ENCODE measurements at regions not wholly inside any gene's neighbourhood (a gene's known extent, or its start where the extent isn't known, plus 50 kb on each side); places are given as distances from the start of the nearest gene placed in this dataset.
"Not testable (repeated sequence)": the region's sequence is repeated elsewhere in the genome, so short reads cannot be mapped to it uniquely, and the experiment has no call there.

DNA sequence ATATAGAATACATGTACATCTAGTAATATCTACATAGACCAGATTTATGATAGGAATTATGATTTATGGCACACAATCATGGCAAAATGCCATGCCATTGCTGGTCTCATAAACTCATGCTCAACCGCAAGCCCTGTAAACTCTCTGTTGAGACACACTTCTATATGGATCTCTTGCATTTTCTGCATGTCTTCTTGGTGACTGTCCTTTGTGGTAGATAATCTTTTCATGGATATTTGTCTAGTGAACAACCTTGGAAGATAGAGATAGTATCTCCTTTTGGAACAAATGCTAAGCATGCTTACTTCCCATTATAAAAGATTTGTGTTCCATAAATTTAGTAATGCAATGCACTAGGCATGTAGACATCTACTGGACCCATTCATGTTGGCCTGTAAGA lies 328.0 kb downstream of the NAF1 start:
- DNase-seq = no peak

GRCh38 chr4:162837679-162838078 lies 329.0 kb downstream of the NAF1 start:
- DNase-seq = no peak

DNA sequence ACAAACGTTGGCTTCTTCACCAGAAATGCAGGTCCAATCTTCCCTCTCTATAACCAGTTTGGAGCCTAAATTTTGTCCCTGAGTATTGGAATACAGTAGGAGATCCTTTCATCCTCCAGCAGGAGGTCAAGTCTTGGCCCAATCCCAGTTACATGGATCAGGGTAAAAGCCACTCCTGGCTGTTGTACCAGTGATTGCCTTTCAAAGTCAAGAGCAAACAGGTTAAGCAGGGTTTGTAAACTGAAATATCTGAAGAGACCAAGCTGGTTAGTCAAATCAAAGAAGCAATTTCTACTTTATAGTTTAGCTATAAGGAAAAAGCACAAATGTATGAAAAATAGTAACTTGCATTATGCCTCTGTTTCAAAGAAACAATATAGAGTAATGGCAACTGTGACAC lies 329.4 kb downstream of the NAF1 start:
- DNase-seq = no peak

GRCh38 chr4:162836773-162837172 lies 329.9 kb downstream of the NAF1 start:
- no peak for DNase-seq

DNA sequence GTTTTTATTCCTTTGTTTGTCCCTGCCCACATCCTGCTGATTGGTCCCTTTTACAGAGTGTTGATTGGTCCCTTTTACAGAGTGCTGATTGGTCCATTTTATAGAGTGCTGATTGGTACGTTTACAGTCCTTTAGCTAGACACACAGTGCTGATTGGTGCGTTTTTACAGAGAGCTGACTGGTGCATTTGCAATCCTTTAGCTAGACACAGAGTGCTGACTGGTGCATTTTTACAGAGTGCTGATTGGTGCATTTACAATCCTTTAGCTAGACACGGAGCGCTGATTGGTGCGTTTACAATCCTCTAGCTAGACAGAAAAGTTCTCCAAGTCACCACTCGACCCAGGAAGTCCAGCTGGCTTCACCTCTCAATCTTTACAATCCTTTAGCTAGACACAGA lies 330.4 kb downstream of the NAF1 start:
- DNase-seq = not testable (repeated sequence)

GRCh38 chr4:162830899-162831298 lies 335.8 kb downstream of the NAF1 start:
- no peak for DNase-seq

DNA sequence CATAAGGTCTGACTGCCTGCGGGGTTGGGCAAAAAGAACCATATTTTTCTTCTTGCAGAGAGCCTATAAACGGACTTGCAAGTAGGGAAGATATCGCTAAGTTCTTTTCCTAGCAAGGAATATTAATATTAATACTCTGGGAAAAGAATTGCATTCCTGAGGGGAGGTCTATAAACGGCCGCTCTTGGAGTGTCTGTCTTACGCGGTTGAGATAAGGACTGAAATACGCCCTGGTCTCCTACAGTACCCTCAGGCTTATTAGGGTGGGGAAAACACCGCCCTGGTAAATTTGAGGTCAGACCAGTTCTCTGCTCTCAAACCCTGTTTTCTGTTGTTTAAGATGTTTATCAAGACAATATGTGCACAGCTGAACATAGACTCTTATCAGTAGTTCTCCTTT lies 349.3 kb downstream of the NAF1 start:
- DNase-seq = not testable (repeated sequence)

- DNase-seq = no peak
Measured at GRCh38 chr4:162804351-162804924, 362.3 kb downstream of the NAF1 start.

- DNase-seq = no peak
Measured at GRCh38 chr4:162803378-162803777, 363.3 kb downstream of the NAF1 start.

DNA sequence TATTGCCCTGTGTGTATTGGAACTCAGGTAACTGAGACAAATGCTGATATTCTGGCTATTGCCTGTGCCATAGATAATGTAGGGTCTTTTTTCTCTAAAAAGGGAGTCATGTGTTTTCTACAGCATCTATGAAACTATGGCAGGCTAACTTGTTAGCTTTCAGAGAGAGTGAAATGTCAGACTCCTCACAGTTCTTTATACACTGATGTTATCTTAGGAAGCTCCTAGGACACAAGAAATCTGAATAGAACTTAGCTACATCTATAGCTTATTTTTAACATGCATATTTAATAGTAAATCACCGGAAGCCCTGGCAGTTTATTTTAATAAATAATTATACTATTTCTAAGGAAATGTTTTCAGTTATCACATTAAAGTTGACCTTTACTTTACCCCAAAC lies 369.6 kb downstream of the NAF1 start:
- DNase-seq = no peak

- no peak for DNase-seq
Measured at GRCh38 chr4:162793571-162793970, 373.1 kb downstream of the NAF1 start.

- no peak for DNase-seq
Measured at GRCh38 chr4:162793004-162793403, 373.7 kb downstream of the NAF1 start.

GRCh38 chr4:162791226-162791625 lies 375.5 kb downstream of the NAF1 start:
- DNase-seq = no peak

DNA sequence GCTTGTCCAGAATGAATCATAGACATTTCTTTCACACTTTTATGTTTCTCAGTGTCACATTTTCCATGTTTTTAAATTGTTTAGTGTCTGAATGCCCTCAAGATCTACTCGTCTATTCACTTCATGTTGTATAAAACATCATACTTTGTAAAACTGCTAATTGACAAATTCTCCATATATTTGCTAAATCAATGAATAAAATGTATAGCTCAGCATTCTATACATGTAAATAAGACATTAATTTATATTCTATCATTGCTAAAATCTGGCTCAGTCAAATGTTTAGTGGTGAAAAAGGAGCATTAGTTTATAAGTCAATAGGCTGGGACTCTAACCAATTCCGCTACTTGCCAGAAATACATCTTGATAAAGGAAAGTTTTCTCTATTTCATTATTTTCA lies 379.6 kb downstream of the NAF1 start:
- no peak for DNase-seq

GRCh38 chr4:162782778-162783525 lies 383.7 kb downstream of the NAF1 start:
- DNase-seq = no peak

GRCh38 chr4:162782096-162782777 lies 384.5 kb downstream of the NAF1 start:
- DNase-seq = no peak

DNA sequence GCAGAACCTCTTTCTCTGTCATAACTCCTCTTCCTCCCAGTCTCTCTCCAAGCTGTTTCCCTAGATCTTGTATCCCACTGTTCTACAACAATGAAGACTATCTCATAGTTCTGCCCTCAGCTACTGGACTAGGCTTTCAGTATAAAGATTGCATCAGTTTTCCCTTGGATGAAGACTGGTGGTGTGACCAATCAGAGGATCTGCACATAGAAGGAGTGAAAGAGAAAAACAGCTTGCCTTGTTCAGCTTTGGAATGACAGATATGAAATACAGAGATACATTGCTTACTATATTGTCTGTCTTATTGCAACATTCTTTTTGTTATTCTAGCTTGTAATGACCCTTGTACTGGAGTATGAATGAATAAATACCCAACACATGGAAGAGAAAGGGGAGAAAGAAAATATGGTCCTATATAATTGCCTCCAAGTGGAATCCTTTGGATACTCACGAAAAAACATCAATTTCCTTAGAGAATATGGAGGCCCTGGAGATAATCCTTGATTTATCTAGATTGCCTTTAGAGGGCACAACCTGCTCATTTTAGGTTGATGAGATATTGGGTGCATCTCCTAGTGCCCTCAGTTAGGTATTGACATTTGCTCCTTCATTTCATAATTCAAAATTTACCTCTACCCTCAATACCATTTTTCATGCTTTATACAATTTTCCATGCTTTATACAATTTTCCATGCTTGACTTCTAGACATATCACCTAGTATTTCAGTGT lies 395.8 kb downstream of the NAF1 start:
- DNase-seq = no peak

DNA sequence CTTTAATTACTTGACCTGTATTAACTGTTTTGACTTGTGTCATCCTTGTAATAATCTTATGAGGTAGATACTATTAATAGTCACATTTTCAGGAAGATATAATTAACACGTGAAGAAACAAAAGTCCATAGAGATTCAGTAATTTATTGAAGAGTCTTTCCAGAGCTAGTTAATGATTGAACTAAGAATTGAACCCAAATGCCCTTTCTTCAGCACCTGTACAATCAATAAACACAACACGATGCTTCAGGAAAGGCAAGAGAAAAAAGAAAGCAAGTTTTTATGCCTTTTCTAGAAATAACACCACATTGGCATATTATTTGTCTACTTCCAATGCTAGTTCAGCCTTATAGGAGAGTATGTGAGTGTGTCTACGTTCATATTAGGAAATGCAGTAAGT lies 399.6 kb downstream of the NAF1 start:
- no peak for DNase-seq

DNA sequence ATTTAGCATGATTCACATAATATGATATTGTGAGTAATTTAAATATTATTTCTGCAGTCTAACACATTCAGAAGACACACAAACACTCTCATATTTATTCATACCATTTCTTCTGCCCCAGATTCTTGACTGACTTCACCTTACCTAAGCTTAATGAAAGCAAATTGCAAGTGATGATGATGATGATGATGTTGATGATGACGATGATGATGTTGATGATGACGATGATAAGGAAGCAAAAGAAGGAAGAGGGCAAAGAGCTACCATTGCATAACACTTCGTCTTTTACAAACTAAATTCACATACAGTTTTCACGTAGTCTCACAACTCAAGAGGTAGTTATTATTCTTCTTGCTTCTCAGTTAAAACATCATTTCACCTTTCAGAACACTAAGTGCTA lies 404.7 kb downstream of the NAF1 start:
- no peak for DNase-seq

DNA sequence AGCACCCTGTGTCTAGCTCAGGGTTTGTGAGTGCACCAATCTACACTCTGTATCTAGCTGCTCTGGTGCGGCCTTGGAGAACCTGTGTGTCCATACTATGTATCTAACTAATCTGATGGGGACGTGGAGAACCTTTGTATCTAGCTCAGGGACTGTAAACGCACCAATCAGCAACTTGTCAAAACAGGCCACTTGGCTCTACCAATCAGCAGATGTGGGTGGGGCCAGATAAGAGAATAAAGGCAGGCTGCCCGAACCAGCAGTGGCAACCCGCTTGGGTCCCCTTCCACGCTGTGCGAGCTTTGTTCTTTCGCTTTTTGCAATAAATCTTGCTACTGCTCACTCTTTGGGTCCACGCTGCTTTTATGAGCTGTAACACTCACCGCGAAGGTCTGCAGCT lies 426.5 kb downstream of the NAF1 start:
- not testable (repeated sequence) for DNase-seq

- not testable (repeated sequence) for DNase-seq
Measured at GRCh38 chr4:162739596-162739995, 427.1 kb downstream of the NAF1 start.

DNA sequence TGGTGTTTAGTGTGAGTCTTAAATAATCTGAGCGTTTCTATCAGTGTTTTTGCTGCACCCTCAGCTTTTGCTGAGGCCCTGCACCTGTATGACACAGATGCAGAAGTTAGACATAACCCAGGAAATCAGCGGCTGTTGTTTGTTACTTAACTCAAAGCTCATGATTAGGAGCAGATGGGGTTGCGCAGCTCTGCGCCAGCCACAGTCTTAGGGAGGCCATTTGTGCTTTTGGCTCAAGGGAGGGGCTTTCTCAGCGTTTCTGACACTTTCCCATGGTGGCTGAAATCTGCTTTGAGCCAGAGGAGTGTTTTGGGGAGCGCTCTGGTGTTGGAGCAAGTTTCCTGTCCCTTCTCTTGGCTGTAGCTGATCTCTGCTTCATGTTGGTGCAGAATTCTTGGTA lies 433.8 kb downstream of the NAF1 start:
- DNase-seq = no peak

DNA sequence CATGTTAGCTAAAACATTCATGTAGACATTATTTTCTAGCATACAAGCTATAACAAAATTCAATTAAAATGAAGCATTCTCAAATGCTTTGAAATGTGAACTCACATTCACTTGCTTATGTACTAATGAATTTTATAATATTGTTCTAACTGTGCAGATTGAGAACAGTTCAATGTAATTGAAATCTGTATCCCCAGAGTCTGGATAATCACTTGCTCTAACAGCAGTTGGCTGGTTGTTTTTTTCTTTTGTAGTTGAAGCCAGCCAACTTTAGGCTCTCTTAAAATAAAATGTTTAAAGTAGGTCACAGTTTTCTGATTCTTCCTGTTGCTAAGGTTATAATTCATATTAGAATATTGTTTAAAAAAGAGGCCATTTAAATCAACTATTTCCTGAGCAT lies 438.9 kb downstream of the NAF1 start:
- no peak for DNase-seq

- no peak for DNase-seq
Measured at GRCh38 chr4:162727232-162727631, 439.5 kb downstream of the NAF1 start.

Measured in SHP77 (cell line).